ENCODE measurements at regions not wholly inside any gene's neighbourhood (a gene's known extent, or its start where the extent isn't known, plus 50 kb on each side); places are given as distances from the start of the nearest gene placed in this dataset.

DNA sequence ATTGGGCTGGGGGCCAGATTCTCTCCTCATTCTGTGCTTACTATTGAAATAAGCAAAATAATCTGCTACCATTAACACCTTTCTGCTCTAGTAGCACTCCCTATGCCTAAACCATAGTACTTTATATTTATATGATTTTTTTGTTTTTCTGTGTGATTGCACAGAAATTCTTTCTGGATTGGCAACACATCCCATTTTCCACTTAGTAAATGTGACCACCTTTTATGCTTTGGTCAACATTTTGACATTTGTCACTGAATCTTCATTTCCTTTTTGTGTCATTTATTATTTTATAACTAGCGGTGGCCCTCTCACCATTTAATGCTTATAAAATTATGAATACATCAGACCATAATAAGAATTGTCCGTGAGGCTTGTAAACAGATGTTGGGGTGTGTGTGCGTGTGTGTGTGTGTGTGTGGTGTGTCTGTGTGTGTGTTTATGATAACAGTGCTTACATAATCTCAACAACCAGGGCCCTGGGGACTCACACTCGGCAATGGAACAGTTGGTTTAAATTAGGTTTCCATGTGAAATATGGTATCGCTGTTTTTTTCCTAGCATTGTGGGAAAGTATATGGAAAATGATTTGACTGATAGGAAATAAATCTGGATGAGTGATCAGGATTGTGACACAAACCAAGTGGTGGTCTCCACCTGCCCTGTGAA, 138.9 kb downstream of the NOC3L start:
- intact Hi-C loops (cut with micrococcal nuclease), result no loop called here
- TF ChIP-seq, protein P1, sequence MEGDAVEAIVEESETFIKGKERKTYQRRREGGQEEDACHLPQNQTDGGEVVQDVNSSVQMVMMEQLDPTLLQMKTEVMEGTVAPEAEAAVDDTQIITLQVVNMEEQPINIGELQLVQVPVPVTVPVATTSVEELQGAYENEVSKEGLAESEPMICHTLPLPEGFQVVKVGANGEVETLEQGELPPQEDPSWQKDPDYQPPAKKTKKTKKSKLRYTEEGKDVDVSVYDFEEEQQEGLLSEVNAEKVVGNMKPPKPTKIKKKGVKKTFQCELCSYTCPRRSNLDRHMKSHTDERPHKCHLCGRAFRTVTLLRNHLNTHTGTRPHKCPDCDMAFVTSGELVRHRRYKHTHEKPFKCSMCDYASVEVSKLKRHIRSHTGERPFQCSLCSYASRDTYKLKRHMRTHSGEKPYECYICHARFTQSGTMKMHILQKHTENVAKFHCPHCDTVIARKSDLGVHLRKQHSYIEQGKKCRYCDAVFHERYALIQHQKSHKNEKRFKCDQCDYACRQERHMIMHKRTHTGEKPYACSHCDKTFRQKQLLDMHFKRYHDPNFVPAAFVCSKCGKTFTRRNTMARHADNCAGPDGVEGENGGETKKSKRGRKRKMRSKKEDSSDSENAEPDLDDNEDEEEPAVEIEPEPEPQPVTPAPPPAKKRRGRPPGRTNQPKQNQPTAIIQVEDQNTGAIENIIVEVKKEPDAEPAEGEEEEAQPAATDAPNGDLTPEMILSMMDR (IDR thresholded peaks at IDR 0.05), result no peak
- H3K27me3 Mint-ChIP-seq (ENCODE audit: low read depth in 3 of 3), result peaks cover 1 to 3% (median 2%) of the 10 kb centered on the region in 3 donors
- no peaks in the 10 kb centered on the region for H3K36me3 Mint-ChIP-seq
- Histone ChIP-seq H4K20me1 (ENCODE audit: insufficient read depth, low read length) (no peaks in the 10 kb centered on the region), H3K4me3 (replicated peaks in 1 of 3; ENCODE audit: low read depth in 2 of 3, low read length in 3 of 3) (no peak overlapping the region), H2AFZ (ENCODE audit: insufficient read depth, low read depth, low read length, poor library complexity, severe bottlenecking) (no peak overlapping the region), H3K4me1 (ENCODE audit: control insufficient read depth in 1 of 2, insufficient read depth in 2 of 2, low read length in 2 of 2) (no peaks in the 10 kb centered on the region), H3K9me3 (replicated peaks in 1 of 2; ENCODE audit: control insufficient read depth in 1 of 2, insufficient read depth in 1 of 2, low read length in 2 of 2) (no peaks in the 10 kb centered on the region), H3K36me3 (replicated peaks in 1 of 2; ENCODE audit: control insufficient read depth in 1 of 2, insufficient read depth in 2 of 2, low read length in 2 of 2) (no peaks in the 10 kb centered on the region), H3K27me3 (ENCODE audit: control insufficient read depth in 2 of 2, insufficient read depth in 2 of 2, low read length in 2 of 2) (no peaks in the 10 kb centered on the region), H3K9ac (ENCODE audit: insufficient read depth, low read length, poor library complexity, severe bottlenecking) (no peak overlapping the region), H3K27ac (ENCODE audit: low read depth in 1 of 2, low read length in 2 of 2) (no peak overlapping the region), H3K79me2 (ENCODE audit: insufficient read depth, low read length) (no peaks in the 10 kb centered on the region), H3K4me2 (replicated peaks; ENCODE audit: extremely low read depth, low read length, poor library complexity, severe bottlenecking) (no peak overlapping the region)
- DNase-seq, result no peak
- no peaks in the 10 kb centered on the region for H3K4me1 Mint-ChIP-seq
- H3K27ac Mint-ChIP-seq, result no peak overlapping the region
- peaks cover 0 to 2% (median 0%) of the 10 kb centered on the region in 7 donors for H3K9me3 Mint-ChIP-seq
- H3K4me3 Mint-ChIP-seq, result no peak overlapping the region
- WGBS (ENCODE audit: insufficient coverage), result 100% methylated on average over 1 of the region's 5 CpGs

DNA sequence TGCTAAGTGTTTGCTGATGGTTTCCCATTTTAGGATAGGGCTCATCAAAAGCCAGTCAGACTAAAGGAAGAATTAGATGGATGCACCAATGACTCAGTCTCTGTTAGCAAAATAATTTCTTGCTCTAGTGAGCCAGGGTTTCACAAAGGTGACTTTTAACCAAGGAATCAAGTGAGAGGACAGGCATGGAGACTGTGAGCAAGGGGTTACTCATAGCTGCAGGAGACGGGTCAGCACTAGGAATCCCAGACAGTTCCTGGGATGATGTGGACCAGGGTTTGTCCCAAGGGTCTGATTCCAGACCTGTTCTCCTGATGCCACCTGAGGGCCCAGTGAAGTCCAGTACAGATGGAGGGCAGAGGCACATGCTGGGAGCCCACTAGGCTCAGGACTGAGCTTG, 138.1 kb downstream of the NOC3L start:
- no peaks in the 10 kb centered on the region for H3K4me1 Mint-ChIP-seq

More for the DNA sequence above, 138.1 kb downstream of the NOC3L start:
- DNase-seq, result no peak
- TF ChIP-seq, protein P1 (IDR thresholded peaks at IDR 0.05), result no peak
- Histone ChIP-seq H3K27ac (ENCODE audit: low read depth in 1 of 2, low read length in 2 of 2) (no peak overlapping the region), H3K9me3 (replicated peaks in 1 of 2; ENCODE audit: control insufficient read depth in 1 of 2, insufficient read depth in 1 of 2, low read length in 2 of 2) (no peaks in the 10 kb centered on the region), H3K4me3 (replicated peaks in 1 of 3; ENCODE audit: low read depth in 2 of 3, low read length in 3 of 3) (no peak overlapping the region), H3K4me2 (replicated peaks; ENCODE audit: extremely low read depth, low read length, poor library complexity, severe bottlenecking) (no peak overlapping the region), H3K27me3 (ENCODE audit: control insufficient read depth in 2 of 2, insufficient read depth in 2 of 2, low read length in 2 of 2) (no peaks in the 10 kb centered on the region), H3K36me3 (replicated peaks in 1 of 2; ENCODE audit: control insufficient read depth in 1 of 2, insufficient read depth in 2 of 2, low read length in 2 of 2) (no peaks in the 10 kb centered on the region), H3K9ac (ENCODE audit: insufficient read depth, low read length, poor library complexity, severe bottlenecking) (no peak overlapping the region), H3K79me2 (ENCODE audit: insufficient read depth, low read length) (no peaks in the 10 kb centered on the region), H3K4me1 (ENCODE audit: control insufficient read depth in 1 of 2, insufficient read depth in 2 of 2, low read length in 2 of 2) (no peaks in the 10 kb centered on the region), H2AFZ (ENCODE audit: insufficient read depth, low read depth, low read length, poor library complexity, severe bottlenecking) (no peak overlapping the region), H4K20me1 (ENCODE audit: insufficient read depth, low read length) (no peaks in the 10 kb centered on the region)
- Mint-ChIP-seq H3K4me3 (no peak overlapping the region), H3K9me3 (peaks cover 0 to 2% (median 0%) of the 10 kb centered on the region in 7 donors), H3K27ac (no peak overlapping the region), H3K36me3 (no peaks in the 10 kb centered on the region), H3K27me3 (ENCODE audit: low read depth in 3 of 3) (peaks cover under 1 to 3% (median under 1%) of the 10 kb centered on the region in 3 donors)
- 100% methylated on average over 1 of the region's 1 CpG for WGBS (ENCODE audit: insufficient coverage)
- intact Hi-C loops (cut with micrococcal nuclease), result no loop called here

Measured in CD14-positive monocyte (primary cell).